Neural progenitor cell (in vitro differentiated cells): ENCODE measurements at regions not wholly inside any gene's neighbourhood (a gene's known extent, or its start where the extent isn't known, plus 50 kb on each side); places are given as distances from the start of the nearest gene placed in this dataset.

ENCODE experiments used
- EZH2 ChIP-seq: fragments of 200-600 bp; sonication (generic); IDR thresholded peaks from 2 replicates; pipeline ENCODE4 v1.6.1; 2017; ENCODE audit warnings: antibody characterized with exemption, mild to moderate bottlenecking, moderate library complexity
- TF ChIP-seq, protein P1 (sequence below): fragments of 200-600 bp; sonication (generic); IDR thresholded peaks from 2 replicates; pipeline ENCODE4 v1.5.1; 2017; ENCODE audit warnings: antibody characterized with exemption, mild to moderate bottlenecking

GRCh38 chrX:5575407-5575806 lies 653.3 kb downstream of the NLGN4X start:
- TF ChIP-seq, protein P1, sequence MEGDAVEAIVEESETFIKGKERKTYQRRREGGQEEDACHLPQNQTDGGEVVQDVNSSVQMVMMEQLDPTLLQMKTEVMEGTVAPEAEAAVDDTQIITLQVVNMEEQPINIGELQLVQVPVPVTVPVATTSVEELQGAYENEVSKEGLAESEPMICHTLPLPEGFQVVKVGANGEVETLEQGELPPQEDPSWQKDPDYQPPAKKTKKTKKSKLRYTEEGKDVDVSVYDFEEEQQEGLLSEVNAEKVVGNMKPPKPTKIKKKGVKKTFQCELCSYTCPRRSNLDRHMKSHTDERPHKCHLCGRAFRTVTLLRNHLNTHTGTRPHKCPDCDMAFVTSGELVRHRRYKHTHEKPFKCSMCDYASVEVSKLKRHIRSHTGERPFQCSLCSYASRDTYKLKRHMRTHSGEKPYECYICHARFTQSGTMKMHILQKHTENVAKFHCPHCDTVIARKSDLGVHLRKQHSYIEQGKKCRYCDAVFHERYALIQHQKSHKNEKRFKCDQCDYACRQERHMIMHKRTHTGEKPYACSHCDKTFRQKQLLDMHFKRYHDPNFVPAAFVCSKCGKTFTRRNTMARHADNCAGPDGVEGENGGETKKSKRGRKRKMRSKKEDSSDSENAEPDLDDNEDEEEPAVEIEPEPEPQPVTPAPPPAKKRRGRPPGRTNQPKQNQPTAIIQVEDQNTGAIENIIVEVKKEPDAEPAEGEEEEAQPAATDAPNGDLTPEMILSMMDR = no peak
- no peak for TF ChIP-seq EZH2
